ENCODE measurements at regions not wholly inside any gene's neighbourhood (a gene's known extent, or its start where the extent isn't known, plus 50 kb on each side); places are given as distances from the start of the nearest gene placed in this dataset.

DNA sequence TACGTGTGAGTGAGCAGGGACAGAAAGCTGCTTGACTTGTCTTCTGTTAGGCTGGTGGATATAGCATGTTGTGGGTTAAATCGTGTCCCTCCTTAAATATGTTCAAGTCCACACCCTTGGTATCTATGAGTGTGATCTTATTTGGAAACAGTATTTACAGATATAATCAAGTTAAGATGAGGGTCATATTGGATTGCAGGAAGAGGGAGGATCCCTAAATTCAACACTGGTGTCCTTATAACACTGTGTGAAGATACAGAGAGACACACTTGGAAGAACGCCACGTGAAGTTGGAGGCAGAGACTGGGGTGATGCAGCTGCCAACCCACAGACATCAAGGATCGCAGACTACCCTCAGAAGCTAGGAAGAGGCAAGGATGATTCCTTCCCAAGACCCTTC lies 275.2 kb upstream of the SSTR1 start:
- H3K27ac ChIP-seq: no peak overlapping the region
- no peak overlapping the region for H3K4me3 ChIP-seq
- no peak for TF ChIP-seq POLR2A (IDR thresholded peaks at IDR 0.05)
- TF ChIP-seq, protein P1, sequence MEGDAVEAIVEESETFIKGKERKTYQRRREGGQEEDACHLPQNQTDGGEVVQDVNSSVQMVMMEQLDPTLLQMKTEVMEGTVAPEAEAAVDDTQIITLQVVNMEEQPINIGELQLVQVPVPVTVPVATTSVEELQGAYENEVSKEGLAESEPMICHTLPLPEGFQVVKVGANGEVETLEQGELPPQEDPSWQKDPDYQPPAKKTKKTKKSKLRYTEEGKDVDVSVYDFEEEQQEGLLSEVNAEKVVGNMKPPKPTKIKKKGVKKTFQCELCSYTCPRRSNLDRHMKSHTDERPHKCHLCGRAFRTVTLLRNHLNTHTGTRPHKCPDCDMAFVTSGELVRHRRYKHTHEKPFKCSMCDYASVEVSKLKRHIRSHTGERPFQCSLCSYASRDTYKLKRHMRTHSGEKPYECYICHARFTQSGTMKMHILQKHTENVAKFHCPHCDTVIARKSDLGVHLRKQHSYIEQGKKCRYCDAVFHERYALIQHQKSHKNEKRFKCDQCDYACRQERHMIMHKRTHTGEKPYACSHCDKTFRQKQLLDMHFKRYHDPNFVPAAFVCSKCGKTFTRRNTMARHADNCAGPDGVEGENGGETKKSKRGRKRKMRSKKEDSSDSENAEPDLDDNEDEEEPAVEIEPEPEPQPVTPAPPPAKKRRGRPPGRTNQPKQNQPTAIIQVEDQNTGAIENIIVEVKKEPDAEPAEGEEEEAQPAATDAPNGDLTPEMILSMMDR (IDR thresholded peaks at IDR 0.05): no peak
- no peaks in the 10 kb centered on the region for H3K9me3 ChIP-seq
- no peaks in the 10 kb centered on the region for H3K27me3 ChIP-seq
- no peaks in the 10 kb centered on the region for H3K36me3 ChIP-seq
- intact Hi-C loops (cut with DNase I): no loop called here
- no peak for DNase-seq
- no peaks in the 10 kb centered on the region for H3K4me1 ChIP-seq
- WGBS, 2 donors: 77 to 80% methylated on average over 5 of the region's 5 CpGs

DNA sequence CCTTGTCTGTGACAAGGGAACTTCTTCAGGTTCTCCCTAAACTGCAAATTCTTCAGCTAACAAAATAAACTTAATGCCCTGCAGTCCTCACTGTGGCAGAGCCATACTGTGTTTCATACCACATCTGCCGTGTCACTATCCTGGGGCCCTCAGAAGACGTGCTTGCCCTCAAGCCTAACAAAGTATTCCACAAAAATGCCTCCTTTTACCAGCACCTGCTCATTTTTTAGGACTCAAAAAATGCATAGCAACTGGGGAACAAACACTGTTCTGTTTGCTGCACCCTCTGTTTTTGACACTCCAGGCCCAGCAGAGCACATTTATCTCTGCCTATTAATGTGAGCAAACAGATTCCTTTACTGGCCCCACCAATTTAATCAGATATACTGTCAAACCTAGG lies 270.7 kb upstream of the SSTR1 start:
- intact Hi-C loops (cut with DNase I): no loop called here
- no peak for TF ChIP-seq POLR2A (IDR thresholded peaks at IDR 0.05)
- TF ChIP-seq, protein P1 (IDR thresholded peaks at IDR 0.05): no peak
- no peak for DNase-seq
- Histone ChIP-seq H3K36me3 (no peaks in the 10 kb centered on the region), H3K27ac (no peak overlapping the region), H3K4me1 (no peaks in the 10 kb centered on the region), H3K4me3 (no peak overlapping the region), H3K9me3 (no peaks in the 10 kb centered on the region), H3K27me3 (no peaks in the 10 kb centered on the region)
- WGBS, 2 donors: 45 to 54% methylated on average over 2 of the region's 2 CpGs

DNA sequence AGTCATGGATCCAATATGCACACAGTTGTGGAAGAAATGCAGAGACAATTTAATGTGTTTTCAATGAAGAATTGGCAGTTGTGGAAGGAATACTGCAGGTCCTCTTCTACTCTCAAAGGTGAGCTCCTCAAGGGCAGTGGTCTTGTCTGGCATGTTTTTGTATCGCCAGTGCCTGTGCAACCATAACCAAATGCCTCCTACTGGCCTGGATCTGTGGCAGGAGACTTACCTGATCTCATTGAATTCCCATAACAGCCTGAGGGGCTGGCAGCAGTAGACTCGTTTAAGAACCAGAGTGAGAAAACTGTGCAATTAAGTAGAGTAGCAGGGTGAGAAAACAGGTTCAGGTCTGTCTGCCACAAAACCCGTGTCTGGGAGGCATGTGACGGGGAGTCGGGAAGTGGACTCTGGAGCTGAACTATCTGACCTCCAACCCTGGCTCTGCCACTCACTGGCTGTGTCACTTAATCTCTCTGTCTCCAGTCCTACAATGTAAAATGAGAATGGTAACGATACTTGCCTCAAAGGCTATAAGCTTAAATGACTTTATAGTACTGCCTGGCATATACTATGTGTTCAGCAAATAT lies 268.2 kb upstream of the SSTR1 start:
- WGBS, 2 donors: 63 to 64% methylated on average over 6 of the region's 6 CpGs
- intact Hi-C loops (cut with DNase I): no loop called here
- Histone ChIP-seq H3K27me3 (no peaks in the 10 kb centered on the region), H3K9me3 (peaks cover 0 to 4% (median 0%) of the 10 kb centered on the region in 3 donors), H3K4me3 (no peak overlapping the region), H3K36me3 (no peaks in the 10 kb centered on the region), H3K4me1 (no peaks in the 10 kb centered on the region), H3K27ac (no peak overlapping the region)
- no peak for DNase-seq
- no peak for TF ChIP-seq POLR2A (IDR thresholded peaks at IDR 0.05)
- TF ChIP-seq, protein P1 (IDR thresholded peaks at IDR 0.05): no peak

DNA sequence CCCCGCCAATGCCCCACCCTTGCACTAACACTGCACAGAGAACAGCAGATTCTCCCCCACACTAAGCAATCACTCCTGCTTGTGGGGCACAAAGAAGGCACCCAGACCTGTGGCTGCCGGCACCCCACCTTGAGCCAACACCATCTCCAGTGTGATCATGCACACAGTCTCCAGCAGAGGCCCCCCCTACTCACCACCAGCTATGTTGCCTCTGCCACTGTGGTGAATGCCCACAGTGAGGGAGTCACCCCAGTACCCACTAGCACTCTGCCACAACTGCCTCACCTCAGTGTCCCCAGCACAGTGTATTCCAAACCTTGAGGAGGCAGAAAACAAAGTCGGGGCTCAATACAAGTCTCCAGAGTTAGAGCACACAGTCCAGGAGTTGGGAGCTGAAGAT lies 261.7 kb upstream of the SSTR1 start:
- Histone ChIP-seq H3K9me3 (peaks cover 0 to 20% (median 17%) of the 10 kb centered on the region in 3 donors), H3K36me3 (no peaks in the 10 kb centered on the region), H3K27me3 (no peaks in the 10 kb centered on the region), H3K4me1 (no peaks in the 10 kb centered on the region), H3K27ac (no peak overlapping the region), H3K4me3 (no peak overlapping the region)
- TF ChIP-seq POLR2A (IDR thresholded peaks at IDR 0.05): no peak
- TF ChIP-seq, protein P1 (IDR thresholded peaks at IDR 0.05): no peak
- WGBS, 2 donors: 83 to 84% methylated on average over 2 of the region's 3 CpGs
- no peak for DNase-seq
- intact Hi-C loops (cut with DNase I): no loop called here

DNA sequence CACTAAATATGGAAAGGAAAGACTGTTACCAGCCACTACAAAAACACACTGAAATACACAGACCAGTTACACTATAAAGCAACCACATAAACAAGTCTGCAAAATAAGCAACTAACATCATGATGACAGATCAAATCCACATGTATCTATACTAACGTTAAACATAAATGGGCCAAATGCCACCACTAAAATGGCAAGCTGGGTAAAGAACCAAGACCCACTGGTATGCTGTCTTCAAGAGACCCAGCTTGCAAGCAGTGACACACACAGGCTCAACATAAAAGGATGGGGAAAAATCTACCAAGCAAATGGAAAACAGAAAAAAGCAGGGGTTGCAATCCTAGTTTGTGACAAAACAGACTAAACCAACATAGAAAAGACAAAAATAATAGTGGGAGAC lies 260.9 kb upstream of the SSTR1 start:
- Histone ChIP-seq H3K27ac (no peak overlapping the region), H3K27me3 (no peaks in the 10 kb centered on the region), H3K9me3 (peaks cover 0 to 20% (median 17%) of the 10 kb centered on the region in 3 donors), H3K4me3 (no peak overlapping the region), H3K36me3 (no peaks in the 10 kb centered on the region), H3K4me1 (no peaks in the 10 kb centered on the region)
- WGBS, 2 donors: 73 to 91% methylated on average over 1 of the region's 1 CpG
- intact Hi-C loops (cut with DNase I): no loop called here
- TF ChIP-seq, protein P1 (IDR thresholded peaks at IDR 0.05): no peak
- no peak for TF ChIP-seq POLR2A (IDR thresholded peaks at IDR 0.05)
- DNase-seq: no peak
